ENCODE measurements at regions not wholly inside any gene's neighbourhood (a gene's known extent, or its start where the extent isn't known, plus 50 kb on each side); places are given as distances from the start of the nearest gene placed in this dataset.
A peak's percentile ranks its signal among the peaks of the same experiment; 100 is the strongest.

GRCh38 chr7:130999926-131000325 is 265.9 kb upstream of the KLF14 start:
- ATAC-seq, result no peak

GRCh38 chr7:131000389-131000788 is 266.4 kb upstream of the KLF14 start:
- ATAC-seq, result no peak

- ATAC-seq, result no peak
Observed at GRCh38 chr7:131000873-131001272, 266.9 kb upstream of the KLF14 start.

- no peak for ATAC-seq
Observed at GRCh38 chr7:131002600-131002999, 268.6 kb upstream of the KLF14 start.

GRCh38 chr7:131003634-131004033 is 269.6 kb upstream of the KLF14 start:
- no peak for ATAC-seq

GRCh38 chr7:131004371-131004770 is 270.4 kb upstream of the KLF14 start:
- ATAC-seq, result no peak

- no peak for ATAC-seq
Observed at GRCh38 chr7:131007439-131008330, 273.7 kb upstream of the KLF14 start.

GRCh38 chr7:131008840-131009711 is 275.1 kb upstream of the KLF14 start:
- peak; percentile 42 to 44 for ATAC-seq

GRCh38 chr7:131010029-131010716 is 276.2 kb upstream of the KLF14 start:
- no peak for ATAC-seq

GRCh38 chr7:131010717-131011431 is 276.9 kb upstream of the KLF14 start:
- peak; percentile 77 to 81 for ATAC-seq

- ATAC-seq, result peak; percentile 3 to 18
Observed at GRCh38 chr7:131011432-131011742, 277.4 kb upstream of the KLF14 start.

GRCh38 chr7:131011976-131012375 is 278.0 kb upstream of the KLF14 start:
- peak in 1 of 2 donors; percentile 4 for ATAC-seq

GRCh38 chr7:131012477-131013031 is 278.5 kb upstream of the KLF14 start:
- ATAC-seq, result no peak

- ATAC-seq, result no peak
Observed at GRCh38 chr7:131013716-131014115, 279.7 kb upstream of the KLF14 start.

- no peak for ATAC-seq
Observed at GRCh38 chr7:131014906-131015656, 281.1 kb upstream of the KLF14 start.

- ATAC-seq, result no peak
Observed at GRCh38 chr7:131015657-131015958, 281.6 kb upstream of the KLF14 start.

GRCh38 chr7:131016230-131016629 is 282.2 kb upstream of the KLF14 start:
- ATAC-seq, result no peak

- ATAC-seq, result peak; percentile 31 to 47
Observed at GRCh38 chr7:131019351-131019750, 285.3 kb upstream of the KLF14 start.

GRCh38 chr7:131020759-131021261 is 286.8 kb upstream of the KLF14 start:
- peak; percentile 34 to 46 for ATAC-seq

- ATAC-seq, result peak; percentile 54 to 66
Observed at GRCh38 chr7:131021460-131021859, 287.5 kb upstream of the KLF14 start.

GRCh38 chr7:131021902-131022301 is 287.9 kb upstream of the KLF14 start:
- no peak for ATAC-seq
